ENCODE measurements at regions not wholly inside any gene's neighbourhood (a gene's known extent, or its start where the extent isn't known, plus 50 kb on each side); places are given as distances from the start of the nearest gene placed in this dataset.

DNA sequence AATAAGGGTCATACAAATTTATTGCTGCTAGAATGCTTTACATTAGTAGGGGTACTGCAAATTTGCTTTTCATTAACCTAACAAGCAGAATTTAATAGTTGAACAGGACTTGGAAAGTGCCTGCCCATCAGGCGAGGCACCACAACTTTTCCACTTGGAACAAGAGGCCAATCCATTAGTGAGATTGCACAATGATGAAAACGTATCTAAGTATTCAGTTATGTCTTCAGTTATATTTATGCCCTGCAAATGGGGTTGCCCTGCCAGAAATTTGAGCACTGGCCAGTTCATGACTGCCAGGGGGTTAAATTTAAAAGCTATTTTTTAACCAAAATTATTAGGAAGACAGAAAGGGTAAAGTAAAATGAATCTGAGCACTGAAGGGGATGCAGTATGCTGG lies 111.1 kb upstream of the PALS2 start:
- TF ChIP-seq CTBP1 (IDR thresholded peaks at IDR 0.05; ENCODE audit: borderline replicate concordance) (no peak), SUZ12 (IDR thresholded peaks at IDR 0.05) (no peak), BHLHE40 (IDR thresholded peaks at IDR 0.05; ENCODE audit: borderline replicate concordance) (no peak), FOXK2 (IDR thresholded peaks at IDR 0.05) (no peak), TARDBP (IDR thresholded peaks at IDR 0.05) (no peak), SP1 (IDR thresholded peaks at IDR 0.05) (no peak), NFRKB (IDR thresholded peaks at IDR 0.05) (no peak)
